ENCODE measurements at regions not wholly inside any gene's neighbourhood (a gene's known extent, or its start where the extent isn't known, plus 50 kb on each side); places are given as distances from the start of the nearest gene placed in this dataset.

- TF ChIP-seq, protein P1, sequence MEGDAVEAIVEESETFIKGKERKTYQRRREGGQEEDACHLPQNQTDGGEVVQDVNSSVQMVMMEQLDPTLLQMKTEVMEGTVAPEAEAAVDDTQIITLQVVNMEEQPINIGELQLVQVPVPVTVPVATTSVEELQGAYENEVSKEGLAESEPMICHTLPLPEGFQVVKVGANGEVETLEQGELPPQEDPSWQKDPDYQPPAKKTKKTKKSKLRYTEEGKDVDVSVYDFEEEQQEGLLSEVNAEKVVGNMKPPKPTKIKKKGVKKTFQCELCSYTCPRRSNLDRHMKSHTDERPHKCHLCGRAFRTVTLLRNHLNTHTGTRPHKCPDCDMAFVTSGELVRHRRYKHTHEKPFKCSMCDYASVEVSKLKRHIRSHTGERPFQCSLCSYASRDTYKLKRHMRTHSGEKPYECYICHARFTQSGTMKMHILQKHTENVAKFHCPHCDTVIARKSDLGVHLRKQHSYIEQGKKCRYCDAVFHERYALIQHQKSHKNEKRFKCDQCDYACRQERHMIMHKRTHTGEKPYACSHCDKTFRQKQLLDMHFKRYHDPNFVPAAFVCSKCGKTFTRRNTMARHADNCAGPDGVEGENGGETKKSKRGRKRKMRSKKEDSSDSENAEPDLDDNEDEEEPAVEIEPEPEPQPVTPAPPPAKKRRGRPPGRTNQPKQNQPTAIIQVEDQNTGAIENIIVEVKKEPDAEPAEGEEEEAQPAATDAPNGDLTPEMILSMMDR (IDR thresholded peaks at IDR 0.05) = no peak
- TF ChIP-seq EP300 (IDR thresholded peaks at IDR 0.05) (no peak), POLR2AphosphoS5 (IDR thresholded peaks at IDR 0.05) (no peak), POLR2A (IDR thresholded peaks at IDR 0.05) (no peak)
Measured at GRCh38 chr6:103154779-103155572, 1704.7 kb downstream of the HACE1 start.
